ENCODE measurements at regions not wholly inside any gene's neighbourhood (a gene's known extent, or its start where the extent isn't known, plus 50 kb on each side); places are given as distances from the start of the nearest gene placed in this dataset.

GRCh38 chr13:73972545-73972944 lies 161.7 kb downstream of the KLF12 start:
- TF ChIP-seq CTCF (IDR thresholded peaks at IDR 0.05; ENCODE audit: poor library complexity, severe bottlenecking) = no peak
- no peak for DNase-seq (ENCODE audit: low spot score)
- Histone ChIP-seq H3K4me1 (ENCODE audit: insufficient read depth, poor library complexity, severe bottlenecking) (no peaks in the 10 kb centered on the region), H3K27me3 (ENCODE audit: insufficient read depth, poor library complexity, severe bottlenecking) (no peaks in the 10 kb centered on the region), H3K9me3 (ENCODE audit: severe bottlenecking) (no peaks in the 10 kb centered on the region), H3K4me3 (ENCODE audit: severe bottlenecking) (no peak overlapping the region), H3K36me3 (ENCODE audit: low read depth) (no peaks in the 10 kb centered on the region), H3K27ac (ENCODE audit: poor library complexity, severe bottlenecking) (no peak overlapping the region)
- ATAC-seq (ENCODE audit: low read depth) = no peak

- Histone ChIP-seq H3K4me3 (ENCODE audit: severe bottlenecking) (no peak overlapping the region), H3K27me3 (ENCODE audit: insufficient read depth, poor library complexity, severe bottlenecking) (no peaks in the 10 kb centered on the region), H3K9me3 (ENCODE audit: severe bottlenecking) (no peaks in the 10 kb centered on the region), H3K36me3 (ENCODE audit: low read depth) (no peaks in the 10 kb centered on the region), H3K27ac (ENCODE audit: poor library complexity, severe bottlenecking) (no peak overlapping the region), H3K4me1 (ENCODE audit: insufficient read depth, poor library complexity, severe bottlenecking) (no peaks in the 10 kb centered on the region)
- ATAC-seq (ENCODE audit: low read depth) = no peak
- TF ChIP-seq CTCF (IDR thresholded peaks at IDR 0.05; ENCODE audit: poor library complexity, severe bottlenecking) = no peak
- DNase-seq (ENCODE audit: low spot score) = no peak
These were observed 162.7 kb downstream of the KLF12 start for GRCh38 chr13:73971481-73971880.

- Histone ChIP-seq H3K4me1 (ENCODE audit: insufficient read depth, poor library complexity, severe bottlenecking) (no peaks in the 10 kb centered on the region), H3K4me3 (ENCODE audit: severe bottlenecking) (no peak overlapping the region), H3K27me3 (ENCODE audit: insufficient read depth, poor library complexity, severe bottlenecking) (no peaks in the 10 kb centered on the region), H3K27ac (ENCODE audit: poor library complexity, severe bottlenecking) (no peak overlapping the region), H3K9me3 (ENCODE audit: severe bottlenecking) (no peaks in the 10 kb centered on the region), H3K36me3 (ENCODE audit: low read depth) (no peaks in the 10 kb centered on the region)
- ATAC-seq (ENCODE audit: low read depth) (no peak), DNase-seq (ENCODE audit: low spot score) (no peak)
- no peak for TF ChIP-seq CTCF (IDR thresholded peaks at IDR 0.05; ENCODE audit: poor library complexity, severe bottlenecking)
These were observed 163.7 kb downstream of the KLF12 start for GRCh38 chr13:73970421-73971055.

- Histone ChIP-seq H3K27ac (ENCODE audit: poor library complexity, severe bottlenecking) (no peak overlapping the region), H3K4me3 (ENCODE audit: severe bottlenecking) (no peak overlapping the region), H3K4me1 (ENCODE audit: insufficient read depth, poor library complexity, severe bottlenecking) (no peaks in the 10 kb centered on the region), H3K9me3 (ENCODE audit: severe bottlenecking) (no peaks in the 10 kb centered on the region), H3K27me3 (ENCODE audit: insufficient read depth, poor library complexity, severe bottlenecking) (no peaks in the 10 kb centered on the region), H3K36me3 (ENCODE audit: low read depth) (no peaks in the 10 kb centered on the region)
- TF ChIP-seq CTCF (IDR thresholded peaks at IDR 0.05; ENCODE audit: poor library complexity, severe bottlenecking) = no peak
- no peak for DNase-seq (ENCODE audit: low spot score)
- ATAC-seq (ENCODE audit: low read depth) = no peak
These were observed 166.6 kb downstream of the KLF12 start for GRCh38 chr13:73967397-73968165.

- Histone ChIP-seq H3K4me1 (ENCODE audit: insufficient read depth, poor library complexity, severe bottlenecking) (no peaks in the 10 kb centered on the region), H3K27me3 (ENCODE audit: insufficient read depth, poor library complexity, severe bottlenecking) (no peaks in the 10 kb centered on the region), H3K9me3 (ENCODE audit: severe bottlenecking) (no peaks in the 10 kb centered on the region), H3K4me3 (ENCODE audit: severe bottlenecking) (no peak overlapping the region), H3K27ac (ENCODE audit: poor library complexity, severe bottlenecking) (no peak overlapping the region), H3K36me3 (ENCODE audit: low read depth) (no peaks in the 10 kb centered on the region)
- ATAC-seq (ENCODE audit: low read depth) (no peak), DNase-seq (ENCODE audit: low spot score) (no peak)
- no peak for TF ChIP-seq CTCF (IDR thresholded peaks at IDR 0.05; ENCODE audit: poor library complexity, severe bottlenecking)
These were observed 167.9 kb downstream of the KLF12 start for GRCh38 chr13:73966331-73966730.
